Sigmoid colon (tissue), 4 donors: ENCODE measurements at regions not wholly inside any gene's neighbourhood (a gene's known extent, or its start where the extent isn't known, plus 50 kb on each side); places are given as distances from the start of the nearest gene placed in this dataset.
"Not testable (repeated sequence)": the region's sequence is repeated elsewhere in the genome, so short reads cannot be mapped to it uniquely, and the experiment has no call there.

ENCODE experiments used
- EP300 ChIP-seq, 4 donors: sonication (generic); formaldehyde crosslinking; IDR thresholded peaks; one replicate each; pipeline ENCODE4 v1.6.1; 2017; ENCODE audit warnings: antibody characterized with exemption in 4 of 4
- POLR2A ChIP-seq, 2 donors: fragments of 450-650 bp; IDR thresholded peaks; one replicate each; pipeline ENCODE4 v1.6.1; 2016; ENCODE audit warnings: antibody characterized with exemption in 2 of 2, mild to moderate bottlenecking in 2 of 2, moderate library complexity in 2 of 2
- TF ChIP-seq, protein P1 (sequence below), 4 experiments: fragments of 450-650 bp in 3 of 4; fragments of 200-600 bp in 1 of 4; IDR thresholded peaks; one replicate each; pipeline ENCODE4 v1.5.1; 2016 to 2019; ENCODE audit warnings: antibody characterized with exemption in 4 of 4, mild to moderate bottlenecking in 3 of 4, moderate library complexity in 2 of 4

DNA sequence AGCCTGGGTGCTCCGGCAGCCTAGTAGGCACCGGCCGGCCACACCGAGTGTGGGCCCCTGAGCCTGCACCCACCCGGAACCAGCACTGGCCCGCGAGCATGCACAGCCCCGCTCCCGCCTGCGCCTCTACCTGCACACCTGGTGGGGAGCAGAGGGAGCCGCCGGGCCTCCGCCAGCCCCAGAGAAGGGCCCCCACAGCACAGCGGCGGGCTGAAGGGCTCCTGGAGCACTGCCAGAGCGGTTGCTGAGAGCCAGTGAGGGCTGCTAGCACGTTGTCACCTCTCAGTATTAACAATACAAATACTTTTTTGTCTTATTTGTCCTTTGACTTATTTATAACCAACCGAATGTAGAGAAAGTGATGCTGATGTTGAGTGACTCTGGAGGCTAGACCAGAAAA, 842.4 kb upstream of the TPTE start:
- TF ChIP-seq, protein P1, sequence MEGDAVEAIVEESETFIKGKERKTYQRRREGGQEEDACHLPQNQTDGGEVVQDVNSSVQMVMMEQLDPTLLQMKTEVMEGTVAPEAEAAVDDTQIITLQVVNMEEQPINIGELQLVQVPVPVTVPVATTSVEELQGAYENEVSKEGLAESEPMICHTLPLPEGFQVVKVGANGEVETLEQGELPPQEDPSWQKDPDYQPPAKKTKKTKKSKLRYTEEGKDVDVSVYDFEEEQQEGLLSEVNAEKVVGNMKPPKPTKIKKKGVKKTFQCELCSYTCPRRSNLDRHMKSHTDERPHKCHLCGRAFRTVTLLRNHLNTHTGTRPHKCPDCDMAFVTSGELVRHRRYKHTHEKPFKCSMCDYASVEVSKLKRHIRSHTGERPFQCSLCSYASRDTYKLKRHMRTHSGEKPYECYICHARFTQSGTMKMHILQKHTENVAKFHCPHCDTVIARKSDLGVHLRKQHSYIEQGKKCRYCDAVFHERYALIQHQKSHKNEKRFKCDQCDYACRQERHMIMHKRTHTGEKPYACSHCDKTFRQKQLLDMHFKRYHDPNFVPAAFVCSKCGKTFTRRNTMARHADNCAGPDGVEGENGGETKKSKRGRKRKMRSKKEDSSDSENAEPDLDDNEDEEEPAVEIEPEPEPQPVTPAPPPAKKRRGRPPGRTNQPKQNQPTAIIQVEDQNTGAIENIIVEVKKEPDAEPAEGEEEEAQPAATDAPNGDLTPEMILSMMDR (IDR thresholded peaks at IDR 0.05) = not testable (repeated sequence)
- not testable (repeated sequence) for TF ChIP-seq POLR2A, EP300 (IDR thresholded peaks at IDR 0.05)
